HG03064 (cell line): ENCODE measurements at regions not wholly inside any gene's neighbourhood (a gene's known extent, or its start where the extent isn't known, plus 50 kb on each side); places are given as distances from the start of the nearest gene placed in this dataset.

Source experiments
- ATAC-seq: cut with Tn5 transposase; IDR thresholded peaks from one replicate; pipeline ENCODE4 v1.9.1; 2021; ENCODE audit warnings: low read depth; ENCODE audit not compliant: unreplicated experiment

DNA sequence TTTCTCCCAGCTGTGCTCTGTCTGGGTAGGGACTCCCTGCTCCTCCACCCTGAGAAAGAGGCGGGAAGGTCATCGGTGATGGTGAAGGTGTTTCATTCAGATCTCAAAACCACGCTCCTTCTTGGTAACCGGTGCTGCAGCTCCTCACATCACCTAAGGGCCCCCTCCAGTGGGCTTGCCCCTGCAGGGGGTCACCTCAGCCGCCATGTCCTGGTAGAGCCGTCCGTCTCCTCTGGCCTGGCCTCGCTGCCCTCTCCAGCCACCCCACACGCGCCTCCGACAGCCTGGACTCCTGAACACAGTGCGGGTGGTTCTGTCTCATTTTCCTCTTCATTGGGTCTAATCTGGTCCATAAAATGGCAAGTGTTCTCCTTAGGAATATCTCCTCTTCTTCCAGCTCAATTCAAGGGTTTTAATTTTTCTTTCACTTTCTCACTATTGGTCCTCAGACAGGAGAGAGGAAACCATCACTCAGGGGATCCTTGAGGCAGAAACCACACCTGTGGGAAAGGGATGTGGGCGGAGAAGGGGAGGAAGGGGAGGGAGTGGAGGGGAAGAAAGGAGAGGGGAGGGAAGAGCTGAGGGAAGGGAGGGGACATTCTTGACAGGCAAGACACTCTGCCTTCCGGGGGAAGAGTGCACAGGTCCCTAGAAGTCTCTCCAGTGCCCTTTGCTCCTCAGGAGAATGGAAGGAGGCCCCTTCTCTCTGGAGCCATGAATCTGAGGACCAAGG is 1338.4 kb downstream of the TBC1D22A start:
- ATAC-seq: no peak

DNA sequence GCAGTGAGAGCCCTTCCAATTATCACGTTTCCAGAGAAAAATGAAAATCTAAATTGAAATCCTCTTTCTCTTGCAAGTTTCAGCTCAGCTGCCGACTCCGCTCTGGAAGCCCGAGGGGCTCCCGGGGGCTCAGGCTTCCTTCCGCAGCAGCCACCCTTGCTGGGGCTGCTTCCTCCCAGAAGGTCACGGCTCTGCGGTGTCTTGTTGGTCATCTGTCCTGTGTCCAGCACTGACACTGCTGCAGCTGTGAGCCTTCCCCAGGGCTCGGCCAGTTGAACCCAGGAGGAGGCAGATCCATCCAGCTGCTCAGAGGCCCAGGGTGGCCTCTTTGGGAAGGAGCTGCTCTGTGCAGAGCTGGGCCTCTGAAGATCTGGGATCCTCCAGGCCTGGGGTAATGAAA is 1337.2 kb downstream of the TBC1D22A start:
- no peak for ATAC-seq

GRCh38 chr22:48099251-48099650 is 1336.8 kb downstream of the TBC1D22A start:
- no peak for ATAC-seq

- no peak for ATAC-seq
These were observed 1336.4 kb downstream of the TBC1D22A start for GRCh38 chr22:48098921-48099245.

DNA sequence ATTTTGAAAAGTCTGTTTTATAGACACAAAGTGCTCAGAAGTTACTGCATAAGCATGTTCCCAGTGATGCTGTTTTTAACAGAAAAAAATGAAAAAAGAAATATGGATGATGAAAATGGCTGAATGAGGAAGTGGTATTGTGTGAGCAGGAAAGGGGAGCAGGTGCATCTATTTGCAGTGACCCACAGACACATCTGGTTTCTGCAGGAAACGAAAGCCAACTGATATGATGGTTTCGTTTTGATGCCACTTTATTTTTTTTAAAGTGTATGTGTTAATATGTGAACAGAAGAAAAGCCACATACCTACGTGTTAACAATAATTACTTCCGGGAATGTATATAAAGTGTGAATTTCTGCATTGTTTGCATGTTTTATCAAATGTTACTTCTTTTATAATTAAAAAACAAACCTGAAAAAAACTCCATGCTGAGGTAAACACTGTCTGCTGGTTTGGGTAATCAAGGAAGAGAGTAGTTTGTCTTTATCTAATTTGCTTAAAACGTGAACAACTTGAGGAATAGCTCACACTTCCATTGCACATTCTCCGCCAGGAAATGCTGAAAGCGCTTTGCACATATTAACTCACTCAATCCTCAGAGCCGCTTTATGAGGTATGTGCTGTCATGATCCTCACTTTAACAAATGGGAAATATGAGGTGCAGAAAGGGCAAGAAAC is 1335.9 kb downstream of the TBC1D22A start:
- ATAC-seq: peak; percentile 66

GRCh38 chr22:48097723-48098122 is 1335.3 kb downstream of the TBC1D22A start:
- peak; percentile 16 for ATAC-seq

GRCh38 chr22:48096851-48097665 is 1334.6 kb downstream of the TBC1D22A start:
- no peak for ATAC-seq

DNA sequence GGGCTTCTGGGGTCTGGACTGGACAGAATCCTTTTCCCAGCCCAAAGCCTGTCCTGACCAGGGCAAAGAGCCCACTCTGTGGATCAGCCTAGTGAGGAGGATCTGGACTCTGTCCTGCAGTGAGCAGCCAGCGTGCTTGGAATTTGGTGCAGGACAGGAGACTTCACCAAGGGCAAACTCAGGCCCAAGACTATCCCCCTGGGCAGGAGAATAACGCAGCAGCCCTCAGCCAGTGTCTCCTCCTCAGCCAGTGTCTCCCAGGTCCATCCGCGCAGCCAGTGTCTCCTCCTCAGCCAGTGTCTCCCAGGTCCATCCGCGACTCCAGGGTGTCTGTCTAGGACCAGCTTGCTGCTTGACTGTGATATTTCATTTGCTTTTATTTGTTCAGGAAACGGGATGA is 1334.0 kb downstream of the TBC1D22A start:
- no peak for ATAC-seq

- ATAC-seq: no peak
These were observed 1331.5 kb downstream of the TBC1D22A start for GRCh38 chr22:48093981-48094380.

GRCh38 chr22:48092866-48093265 is 1330.4 kb downstream of the TBC1D22A start:
- ATAC-seq: no peak

GRCh38 chr22:48091656-48092223 is 1329.3 kb downstream of the TBC1D22A start:
- no peak for ATAC-seq

GRCh38 chr22:48091060-48091650 is 1328.7 kb downstream of the TBC1D22A start:
- ATAC-seq: no peak

- ATAC-seq: no peak
These were observed 1327.9 kb downstream of the TBC1D22A start for GRCh38 chr22:48090332-48090672.

GRCh38 chr22:48089601-48090331 is 1327.3 kb downstream of the TBC1D22A start:
- no peak for ATAC-seq

GRCh38 chr22:48088926-48089536 is 1326.6 kb downstream of the TBC1D22A start:
- ATAC-seq: no peak

- no peak for ATAC-seq
These were observed 1325.8 kb downstream of the TBC1D22A start for GRCh38 chr22:48088251-48088650.

DNA sequence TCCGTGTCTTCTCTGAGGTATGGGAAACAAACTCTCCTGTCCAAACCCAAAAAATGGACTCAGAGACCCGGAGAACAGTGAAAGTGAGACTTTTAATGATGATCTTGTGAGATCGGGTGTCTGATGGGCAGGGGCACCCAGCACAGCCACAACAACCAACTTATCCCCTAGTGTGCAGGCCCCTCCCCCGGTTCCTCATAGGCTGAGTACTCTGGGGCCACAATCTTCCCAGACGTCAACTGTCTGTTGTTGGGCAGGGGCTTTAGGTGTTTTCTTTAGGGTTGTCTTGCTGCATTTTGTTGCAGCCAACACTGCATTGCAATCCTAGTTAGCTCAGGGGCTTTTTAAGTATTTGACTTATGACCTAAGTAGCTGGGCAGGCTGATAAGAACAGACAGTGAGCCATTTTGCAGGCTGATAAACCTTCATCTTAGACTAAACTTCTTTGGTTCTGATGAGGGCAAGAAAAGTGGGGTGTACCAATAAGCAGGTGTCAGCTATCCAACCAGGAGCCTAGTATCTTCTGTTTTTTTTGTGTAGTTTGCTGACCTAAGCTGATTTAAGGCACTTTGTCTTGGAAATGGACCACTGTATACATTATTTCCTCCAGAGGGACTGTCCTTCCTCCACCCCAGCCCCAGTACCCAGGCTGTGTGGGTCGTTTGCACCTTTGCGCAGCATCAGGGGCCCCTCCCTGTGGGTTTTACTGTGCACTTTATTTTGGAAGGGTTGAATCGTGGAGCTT is 1323.6 kb downstream of the TBC1D22A start:
- no peak for ATAC-seq

DNA sequence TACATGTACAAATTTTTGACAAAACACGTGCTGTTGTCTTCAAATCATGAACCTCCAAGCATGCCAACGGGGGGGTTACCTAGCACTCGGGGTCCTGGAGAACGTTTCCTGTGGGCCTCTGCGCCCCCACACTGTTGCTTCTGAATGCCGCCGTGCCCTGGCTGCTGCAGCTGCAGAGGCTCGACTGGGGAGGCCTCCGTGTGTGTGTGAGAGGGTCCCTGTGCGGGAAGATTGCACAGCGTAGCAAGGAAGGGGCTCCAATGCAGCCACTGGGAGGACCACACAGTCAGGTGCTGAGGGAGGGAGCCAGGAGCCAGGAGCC is 1322.2 kb downstream of the TBC1D22A start:
- ATAC-seq: no peak

- ATAC-seq: no peak
These were observed 1321.7 kb downstream of the TBC1D22A start for GRCh38 chr22:48084041-48084728.
